ENCODE measurements at regions not wholly inside any gene's neighbourhood (a gene's known extent, or its start where the extent isn't known, plus 50 kb on each side); places are given as distances from the start of the nearest gene placed in this dataset.

DNA sequence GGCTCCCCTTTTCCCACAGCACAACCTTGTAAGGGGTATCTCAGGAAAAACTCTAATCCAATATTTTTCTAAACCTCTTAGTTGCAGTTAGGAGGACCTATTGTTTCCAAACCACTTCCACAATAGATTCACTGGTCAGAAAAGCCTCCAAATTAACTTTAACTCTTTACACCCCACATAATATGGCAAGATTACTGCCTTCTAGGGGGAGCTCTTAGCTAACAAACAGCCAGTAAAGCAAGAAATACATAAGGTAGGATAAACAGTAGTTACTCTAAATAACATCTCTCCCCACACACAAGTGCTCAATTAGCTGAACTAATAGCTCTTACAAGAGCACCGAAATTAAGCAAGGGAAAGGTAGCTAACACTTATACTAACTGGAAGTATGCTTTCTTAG, 192.1 kb upstream of the KIF2B start:
- Histone ChIP-seq H3K9me3 (ENCODE audit: control insufficient read depth in 1 of 2, insufficient read depth in 1 of 2, low read depth in 1 of 2, low read length in 2 of 2) (peaks cover 27 to 42% of the 10 kb centered on the region in 2 experiments; a peak in 3 of 4 replicates), H3K36me3 (ENCODE audit: control insufficient read depth in 1 of 2, insufficient read depth in 2 of 2, low read length in 2 of 2) (no peaks in the 10 kb centered on the region), H3K4me2 (ENCODE audit: low read length) (no peak overlapping the region), H3K4me3 (replicated peaks in 1 of 2; ENCODE audit: low read depth in 1 of 2, low read length in 2 of 2) (no peak overlapping the region), H3K27ac (ENCODE audit: low read depth, low read length) (no peak overlapping the region), H2AFZ (ENCODE audit: low read depth, low read length, poor library complexity, severe bottlenecking) (no peak overlapping the region), H4K20me1 (ENCODE audit: insufficient read depth) (no peaks in the 10 kb centered on the region), H3K9me2 (ENCODE audit: insufficient read depth) (no peaks in the 10 kb centered on the region), H3K4me1 (ENCODE audit: control insufficient read depth in 1 of 2, insufficient read depth in 2 of 2, low read length in 2 of 2) (peaks cover 0 to 5% of the 10 kb centered on the region in 2 experiments; a peak in 1 of 4 replicates), H3K79me2 (ENCODE audit: insufficient read depth, low read length) (no peaks in the 10 kb centered on the region), H3K9ac (ENCODE audit: low read length) (no peak overlapping the region), H3K27me3 (ENCODE audit: insufficient read depth, low read length) (no peaks in the 10 kb centered on the region)
- ATAC-seq: no peak
- CTCF ChIA-PET: no interaction called here
- intact Hi-C loops (cut with micrococcal nuclease): no loop called here
- no peak for TF ChIP-seq CBX3 (IDR thresholded peaks at IDR 0.05; ENCODE audit: low read depth)
- TF ChIP-seq ZNF274 (IDR thresholded peaks at IDR 0.05; ENCODE audit: low read depth, low read length): no peak
- TF ChIP-seq POLR2AphosphoS5 (IDR thresholded peaks at IDR 0.05; ENCODE audit: low read depth, low read length): no peak
- no peak for TF ChIP-seq CEBPB (IDR thresholded peaks at IDR 0.05; ENCODE audit: low read depth)
- no peak for TF ChIP-seq ZFX (IDR thresholded peaks at IDR 0.05)
- TF ChIP-seq TCF7L2 (IDR thresholded peaks at IDR 0.05; ENCODE audit: borderline replicate concordance, extremely low read depth, insufficient read depth, insufficient read length): no peak
- no peak for DNase-seq (ENCODE audit: low read depth, low spot score)
- BruUV-seq (replicated peaks): no TSS peak
- RAD21 ChIA-PET (ENCODE audit: low non-redundant PET in 1 of 2, low total read pairs in 2 of 2, uncharacterized antibody in 2 of 2, unreplicated experiment in 2 of 2): no interaction called here
- POLR2A ChIA-PET: no interaction called here

- ChIA-PET POLR2A (no interaction called here), RAD21 (ENCODE audit: low non-redundant PET in 1 of 2, low total read pairs in 2 of 2, uncharacterized antibody in 2 of 2, unreplicated experiment in 2 of 2) (no interaction called here), CTCF (no interaction called here)
- BruUV-seq (replicated peaks): no TSS peak
- intact Hi-C loops (cut with micrococcal nuclease): no loop called here
- H3K27me3 ChIP-seq (ENCODE audit: insufficient read depth, low read length): no peaks in the 10 kb centered on the region
- no peak for DNase-seq (ENCODE audit: low read depth, low spot score)
- no peak overlapping the region for H3K4me3 ChIP-seq (replicated peaks in 1 of 2; ENCODE audit: low read depth in 1 of 2, low read length in 2 of 2)
- H3K9me2 ChIP-seq (ENCODE audit: insufficient read depth): no peaks in the 10 kb centered on the region
- no peak overlapping the region for H3K27ac ChIP-seq (ENCODE audit: low read depth, low read length)
- H3K4me2 ChIP-seq (ENCODE audit: low read length): no peak overlapping the region
- H3K36me3 ChIP-seq (ENCODE audit: control insufficient read depth in 1 of 2, insufficient read depth in 2 of 2, low read length in 2 of 2): no peaks in the 10 kb centered on the region
- no peak overlapping the region for H2AFZ ChIP-seq (ENCODE audit: low read depth, low read length, poor library complexity, severe bottlenecking)
- H4K20me1 ChIP-seq (ENCODE audit: insufficient read depth): no peaks in the 10 kb centered on the region
- H3K4me1 ChIP-seq (ENCODE audit: control insufficient read depth in 1 of 2, insufficient read depth in 2 of 2, low read length in 2 of 2): peaks cover 0 to 5% of the 10 kb centered on the region in 2 experiments; a peak in 1 of 4 replicates
- H3K9me3 ChIP-seq (ENCODE audit: control insufficient read depth in 1 of 2, insufficient read depth in 1 of 2, low read depth in 1 of 2, low read length in 2 of 2): peaks cover 23 to 37% of the 10 kb centered on the region in 2 experiments; a peak in 3 of 4 replicates
- no peak for ATAC-seq
- H3K79me2 ChIP-seq (ENCODE audit: insufficient read depth, low read length): no peaks in the 10 kb centered on the region
- no peak overlapping the region for H3K9ac ChIP-seq (ENCODE audit: low read length)
- TF ChIP-seq POLR2AphosphoS5 (IDR thresholded peaks at IDR 0.05; ENCODE audit: low read depth, low read length) (no peak), TCF7L2 (IDR thresholded peaks at IDR 0.05; ENCODE audit: borderline replicate concordance, extremely low read depth, insufficient read depth, insufficient read length) (no peak), POLR2A (IDR thresholded peaks at IDR 0.05; ENCODE audit: borderline replicate concordance, extremely low read depth, insufficient read depth, insufficient read length) (no peak), SP1 (IDR thresholded peaks at IDR 0.05; ENCODE audit: low read depth) (no peak), EZH2phosphoT487 (IDR thresholded peaks at IDR 0.05; ENCODE audit: borderline replicate concordance) (no peak), ATF3 (IDR thresholded peaks at IDR 0.05) (no peak), CTCF (IDR thresholded peaks at IDR 0.05 in 2 of 3, conservative IDR thresholded peaks at IDR 0.05 in 1 of 3; ENCODE audit: borderline replicate concordance in 1 of 3, insufficient read depth in 1 of 3, low read depth in 2 of 3, low read length in 2 of 3) (no peak), RAD21 (IDR thresholded peaks at IDR 0.05; ENCODE audit: low read depth) (no peak), EGR1 (IDR thresholded peaks at IDR 0.05; ENCODE audit: low read depth) (no peak), SIN3A (IDR thresholded peaks at IDR 0.05; ENCODE audit: low read depth) (no peak), ZNF274 (IDR thresholded peaks at IDR 0.05; ENCODE audit: low read depth, low read length) (no peak), CBX3 (IDR thresholded peaks at IDR 0.05; ENCODE audit: low read depth) (no peak), CEBPB (IDR thresholded peaks at IDR 0.05; ENCODE audit: low read depth) (no peak), JUND (IDR thresholded peaks at IDR 0.05) (no peak), FOSL1 (IDR thresholded peaks at IDR 0.05; ENCODE audit: low read depth) (no peak)
- TF ChIP-seq, protein P1, sequence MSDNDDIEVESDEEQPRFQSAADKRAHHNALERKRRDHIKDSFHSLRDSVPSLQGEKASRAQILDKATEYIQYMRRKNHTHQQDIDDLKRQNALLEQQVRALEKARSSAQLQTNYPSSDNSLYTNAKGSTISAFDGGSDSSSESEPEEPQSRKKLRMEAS (IDR thresholded peaks at IDR 0.05): no peak
- TF ChIP-seq, protein P2, sequence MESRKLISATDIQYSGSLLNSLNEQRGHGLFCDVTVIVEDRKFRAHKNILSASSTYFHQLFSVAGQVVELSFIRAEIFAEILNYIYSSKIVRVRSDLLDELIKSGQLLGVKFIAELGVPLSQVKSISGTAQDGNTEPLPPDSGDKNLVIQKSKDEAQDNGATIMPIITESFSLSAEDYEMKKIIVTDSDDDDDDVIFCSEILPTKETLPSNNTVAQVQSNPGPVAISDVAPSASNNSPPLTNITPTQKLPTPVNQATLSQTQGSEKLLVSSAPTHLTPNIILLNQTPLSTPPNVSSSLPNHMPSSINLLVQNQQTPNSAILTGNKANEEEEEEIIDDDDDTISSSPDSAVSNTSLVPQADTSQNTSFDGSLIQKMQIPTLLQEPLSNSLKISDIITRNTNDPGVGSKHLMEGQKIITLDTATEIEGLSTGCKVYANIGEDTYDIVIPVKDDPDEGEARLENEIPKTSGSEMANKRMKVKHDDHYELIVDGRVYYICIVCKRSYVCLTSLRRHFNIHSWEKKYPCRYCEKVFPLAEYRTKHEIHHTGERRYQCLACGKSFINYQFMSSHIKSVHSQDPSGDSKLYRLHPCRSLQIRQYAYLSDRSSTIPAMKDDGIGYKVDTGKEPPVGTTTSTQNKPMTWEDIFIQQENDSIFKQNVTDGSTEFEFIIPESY (IDR thresholded peaks at IDR 0.05; ENCODE audit: extremely low read depth, insufficient replicate concordance, low read length): no peak
Measured at GRCh38 chr17:53630115-53630514, 192.6 kb upstream of the KIF2B start.

All from HCT116 (cell line).